WI38 (cell line): ENCODE measurements at regions not wholly inside any gene's neighbourhood (a gene's known extent, or its start where the extent isn't known, plus 50 kb on each side); places are given as distances from the start of the nearest gene placed in this dataset.

Experiments
- H3K4me3 ChIP-seq: 2 replicates; pipeline ENCODE4 v1.5.1; 2011; ENCODE audit warnings: low read depth, mild to moderate bottlenecking, control low read depth, low read length
- CTCF ChIP-seq: IDR thresholded peaks from 2 replicates; pipeline ENCODE4 v1.5.1; 2012; ENCODE audit warnings: low read depth, mild to moderate bottlenecking, control low read depth, low read length

GRCh38 chr6:163984124-163984936 lies 569.8 kb downstream of the QKI start:
- H3K4me3 ChIP-seq = no peak overlapping the region
- no peak for TF ChIP-seq CTCF

GRCh38 chr6:163983679-163984078 lies 569.2 kb downstream of the QKI start:
- H3K4me3 ChIP-seq = no peak overlapping the region
- no peak for TF ChIP-seq CTCF

- no peak overlapping the region for H3K4me3 ChIP-seq
- no peak for TF ChIP-seq CTCF
These were observed 559.8 kb downstream of the QKI start for GRCh38 chr6:163974322-163974721.

GRCh38 chr6:163971841-163972838 lies 557.6 kb downstream of the QKI start:
- TF ChIP-seq CTCF = no peak

GRCh38 chr6:163970846-163971564 lies 556.5 kb downstream of the QKI start:
- no peak for TF ChIP-seq CTCF
- H3K4me3 ChIP-seq = no peak overlapping the region

More at GRCh38 chr6:163971841-163972838, 557.6 kb downstream of the QKI start:
- no peak overlapping the region for H3K4me3 ChIP-seq

- H3K4me3 ChIP-seq = no peak overlapping the region
- no peak for TF ChIP-seq CTCF
These were observed 551.2 kb downstream of the QKI start for GRCh38 chr6:163965426-163966348.
